ENCODE measurements at regions not wholly inside any gene's neighbourhood (a gene's known extent, or its start where the extent isn't known, plus 50 kb on each side); places are given as distances from the start of the nearest gene placed in this dataset.
"Not testable (repeated sequence)": the region's sequence is repeated elsewhere in the genome, so short reads cannot be mapped to it uniquely, and the experiment has no call there.

DNA sequence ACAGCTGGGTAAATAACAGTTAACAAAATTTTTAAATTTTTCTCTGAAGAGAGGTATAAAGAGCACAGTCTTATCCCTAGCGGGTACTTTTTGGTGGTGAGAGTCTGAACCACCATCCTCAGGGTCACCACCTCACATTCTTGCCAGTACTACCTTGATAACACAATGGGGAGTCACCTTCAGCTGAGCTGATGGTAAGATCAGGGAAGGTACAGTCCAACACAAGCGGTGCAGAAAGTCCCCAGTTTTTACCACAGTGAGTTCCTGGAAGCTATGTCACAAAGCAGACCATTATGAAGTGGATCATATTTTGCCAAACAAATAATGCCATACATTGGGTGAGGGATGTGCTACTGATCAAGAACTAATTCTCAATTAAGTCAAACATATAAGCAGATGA, 176.9 kb downstream of the FASLG start:
- TF ChIP-seq, protein P1, sequence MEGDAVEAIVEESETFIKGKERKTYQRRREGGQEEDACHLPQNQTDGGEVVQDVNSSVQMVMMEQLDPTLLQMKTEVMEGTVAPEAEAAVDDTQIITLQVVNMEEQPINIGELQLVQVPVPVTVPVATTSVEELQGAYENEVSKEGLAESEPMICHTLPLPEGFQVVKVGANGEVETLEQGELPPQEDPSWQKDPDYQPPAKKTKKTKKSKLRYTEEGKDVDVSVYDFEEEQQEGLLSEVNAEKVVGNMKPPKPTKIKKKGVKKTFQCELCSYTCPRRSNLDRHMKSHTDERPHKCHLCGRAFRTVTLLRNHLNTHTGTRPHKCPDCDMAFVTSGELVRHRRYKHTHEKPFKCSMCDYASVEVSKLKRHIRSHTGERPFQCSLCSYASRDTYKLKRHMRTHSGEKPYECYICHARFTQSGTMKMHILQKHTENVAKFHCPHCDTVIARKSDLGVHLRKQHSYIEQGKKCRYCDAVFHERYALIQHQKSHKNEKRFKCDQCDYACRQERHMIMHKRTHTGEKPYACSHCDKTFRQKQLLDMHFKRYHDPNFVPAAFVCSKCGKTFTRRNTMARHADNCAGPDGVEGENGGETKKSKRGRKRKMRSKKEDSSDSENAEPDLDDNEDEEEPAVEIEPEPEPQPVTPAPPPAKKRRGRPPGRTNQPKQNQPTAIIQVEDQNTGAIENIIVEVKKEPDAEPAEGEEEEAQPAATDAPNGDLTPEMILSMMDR (IDR thresholded peaks at IDR 0.05) = no peak
- no peak for TF ChIP-seq POLR2A (IDR thresholded peaks at IDR 0.05)
- Histone ChIP-seq H3K36me3 (no peaks in the 10 kb centered on the region), H3K4me3 (no peak overlapping the region), H3K27ac (no peak overlapping the region), H3K9me3 (no peaks in the 10 kb centered on the region), H3K27me3 (no peaks in the 10 kb centered on the region), H3K4me1 (no peaks in the 10 kb centered on the region)
- no peak for DNase-seq
- intact Hi-C loops (cut with DNase I; ENCODE audit: low total_unique reads) = no loop called here

DNA sequence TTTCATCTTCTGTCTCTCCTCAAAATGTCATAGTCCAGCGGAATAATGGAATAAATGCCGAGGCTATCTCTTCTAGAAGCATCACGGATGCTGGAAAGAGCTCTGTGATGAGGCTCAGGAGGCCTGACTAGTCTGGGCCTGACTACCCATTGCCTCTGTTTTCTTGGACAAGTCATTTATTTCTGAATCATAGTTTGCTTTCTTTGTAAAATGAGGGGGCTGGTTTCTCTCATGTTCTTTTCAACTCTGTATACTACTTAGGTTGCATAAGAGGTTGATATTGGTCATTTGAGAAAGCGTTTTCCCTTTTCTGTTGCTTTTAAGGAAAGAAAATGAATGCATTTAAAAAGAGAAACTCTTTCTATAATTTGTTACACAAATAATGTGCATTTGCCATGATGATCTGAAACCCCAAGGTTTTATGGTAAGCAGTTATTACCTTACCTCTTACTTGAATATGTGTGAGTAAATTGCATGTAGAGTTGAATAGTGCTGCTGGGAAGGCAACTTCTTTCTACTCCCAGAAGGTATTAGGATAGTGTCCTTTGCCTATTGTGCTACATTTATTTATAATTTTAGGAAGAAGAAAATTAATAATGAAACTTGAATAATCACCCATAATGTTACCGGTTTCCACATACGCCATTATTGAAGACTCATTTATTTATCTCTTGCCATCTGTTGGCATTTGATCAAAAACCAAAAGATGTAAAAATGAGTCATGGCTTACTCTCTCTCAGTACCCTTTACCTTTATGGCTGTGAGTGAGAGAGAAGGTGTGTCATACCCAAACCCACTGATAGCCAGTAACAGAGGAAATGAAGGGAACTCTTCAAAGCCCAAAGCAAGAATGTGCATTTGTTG, 179.1 kb downstream of the FASLG start:
- intact Hi-C loops (cut with DNase I; ENCODE audit: low total_unique reads) = no loop called here
- DNase-seq = no peak
- H3K9me3 ChIP-seq = no peaks in the 10 kb centered on the region
- no peaks in the 10 kb centered on the region for H3K4me1 ChIP-seq
- TF ChIP-seq, protein P1 (IDR thresholded peaks at IDR 0.05) = no peak
- TF ChIP-seq POLR2A (IDR thresholded peaks at IDR 0.05) = no peak
- no peak overlapping the region for H3K27ac ChIP-seq
- H3K4me3 ChIP-seq = no peak overlapping the region
- no peaks in the 10 kb centered on the region for H3K36me3 ChIP-seq
- H3K27me3 ChIP-seq = no peaks in the 10 kb centered on the region

DNA sequence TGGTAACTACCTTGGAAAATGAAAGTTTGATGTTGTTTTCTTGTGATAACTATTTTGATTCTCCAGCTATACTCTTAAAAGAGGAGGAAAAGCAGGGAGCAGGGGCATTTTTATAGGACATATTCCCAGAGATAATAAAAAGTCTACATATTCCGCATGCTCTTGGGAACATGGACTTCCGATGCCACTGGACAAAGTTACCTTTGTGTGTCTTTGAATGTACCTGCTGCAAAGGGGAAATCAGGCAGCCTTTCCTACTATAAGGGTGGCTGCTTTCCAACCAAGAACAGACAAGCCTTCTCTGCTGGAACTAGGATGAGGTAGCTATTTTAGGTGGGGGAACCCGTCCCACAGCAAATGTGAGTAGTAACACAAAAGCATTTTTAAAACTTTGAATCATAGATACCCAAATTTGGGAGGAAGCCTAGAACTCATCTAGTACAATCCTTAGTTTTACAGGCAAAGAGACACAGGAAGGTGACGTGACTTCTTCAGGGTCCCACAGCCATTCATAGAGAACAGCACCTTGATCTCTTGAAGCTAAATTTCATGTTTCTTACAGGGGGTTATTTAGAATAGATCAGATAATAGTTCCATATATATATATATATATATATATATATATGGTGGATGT, 179.9 kb downstream of the FASLG start:
- Histone ChIP-seq H3K27ac (no peak overlapping the region), H3K36me3 (no peaks in the 10 kb centered on the region), H3K4me1 (no peaks in the 10 kb centered on the region), H3K9me3 (no peaks in the 10 kb centered on the region), H3K27me3 (no peaks in the 10 kb centered on the region), H3K4me3 (no peak overlapping the region)
- intact Hi-C loops (cut with DNase I; ENCODE audit: low total_unique reads) = no loop called here
- no peak for DNase-seq
- TF ChIP-seq POLR2A (IDR thresholded peaks at IDR 0.05) = no peak
- TF ChIP-seq, protein P1 (IDR thresholded peaks at IDR 0.05) = no peak

DNA sequence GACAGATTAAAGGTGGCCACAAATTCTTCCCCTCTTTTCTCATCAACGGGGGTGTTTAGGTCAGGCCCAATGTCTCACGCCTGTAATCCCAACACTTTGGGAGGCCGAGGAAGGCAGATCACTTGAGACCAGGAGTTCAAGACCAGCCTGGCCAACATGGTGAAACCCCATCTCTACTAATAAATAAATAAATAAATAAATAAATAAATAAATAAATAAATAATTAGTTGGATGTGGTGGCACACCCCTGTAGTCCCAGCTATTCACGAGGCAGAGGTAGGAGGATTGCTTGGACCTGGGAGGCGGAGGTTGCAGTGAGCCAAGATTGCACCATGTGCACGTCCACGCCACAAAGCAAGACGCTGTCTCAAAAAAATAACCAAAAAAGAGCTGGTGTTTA, 180.7 kb downstream of the FASLG start:
- H3K4me1 ChIP-seq; H3K27ac ChIP-seq; H3K36me3 ChIP-seq; H3K9me3 ChIP-seq; DNase-seq; intact Hi-C loops (cut with DNase I; ENCODE audit: low total_unique reads); H3K27me3 ChIP-seq; H3K4me3 ChIP-seq: not testable (repeated sequence)

DNA sequence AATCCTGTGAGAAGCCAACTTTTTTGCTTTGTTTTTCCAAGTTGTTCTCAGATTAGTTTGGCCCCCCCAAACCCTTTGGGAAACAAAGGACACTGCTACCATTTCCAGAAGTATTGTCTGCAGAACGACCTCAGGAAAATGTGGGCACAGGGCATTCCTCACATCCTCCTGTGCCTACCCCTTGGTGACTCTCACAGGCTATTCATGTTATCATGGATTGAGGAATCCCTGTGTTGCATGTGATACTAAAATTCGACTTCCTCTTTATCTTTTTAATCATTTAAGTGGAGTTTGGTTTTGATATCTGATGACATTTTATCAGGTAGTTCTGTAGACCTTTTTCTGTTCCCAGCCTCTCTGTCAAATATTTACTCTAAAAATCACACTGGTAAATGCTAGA, 184.5 kb downstream of the FASLG start:
- TF ChIP-seq, protein P1 (IDR thresholded peaks at IDR 0.05) = no peak
- TF ChIP-seq POLR2A (IDR thresholded peaks at IDR 0.05) = no peak
- DNase-seq = no peak
- no peaks in the 10 kb centered on the region for H3K4me1 ChIP-seq
- no peaks in the 10 kb centered on the region for H3K36me3 ChIP-seq
- no peaks in the 10 kb centered on the region for H3K9me3 ChIP-seq
- intact Hi-C loops (cut with DNase I; ENCODE audit: low total_unique reads) = no loop called here
- H3K4me3 ChIP-seq = no peak overlapping the region
- no peaks in the 10 kb centered on the region for H3K27me3 ChIP-seq
- H3K27ac ChIP-seq = no peak overlapping the region

Measured in uterus (tissue), 3 donors.